Thyroid gland (tissue), 4 donors: ENCODE measurements at regions not wholly inside any gene's neighbourhood (a gene's known extent, or its start where the extent isn't known, plus 50 kb on each side); places are given as distances from the start of the nearest gene placed in this dataset.

Source experiments
- CTCF ChIP-seq, 6 experiments: fragments of 200-600 bp in 3 of 6; fragments of 450-650 bp in 3 of 6; sonication (generic) in 3 of 6; IDR thresholded peaks; one replicate each; pipeline ENCODE4 v1.5.1; 2016 to 2019; ENCODE audit warnings: antibody characterized with exemption in 6 of 6, mild to moderate bottlenecking in 2 of 6, inconsistent platforms in 1 of 6, moderate library complexity in 1 of 6
- POLR2A ChIP-seq, 2 donors: fragments of 450-650 bp; IDR thresholded peaks; one replicate each; pipeline ENCODE4 v1.6.1; 2017; ENCODE audit warnings: antibody characterized with exemption in 2 of 2, mild to moderate bottlenecking in 2 of 2, moderate library complexity in 1 of 2

GRCh38 chr22:25477358-25477757 is 87.1 kb upstream of the GRK3 start:
- TF ChIP-seq POLR2A (IDR thresholded peaks at IDR 0.05) (no peak), CTCF (IDR thresholded peaks at IDR 0.05) (no peak)
